ENCODE measurements at regions not wholly inside any gene's neighbourhood (a gene's known extent, or its start where the extent isn't known, plus 50 kb on each side); places are given as distances from the start of the nearest gene placed in this dataset.

DNA sequence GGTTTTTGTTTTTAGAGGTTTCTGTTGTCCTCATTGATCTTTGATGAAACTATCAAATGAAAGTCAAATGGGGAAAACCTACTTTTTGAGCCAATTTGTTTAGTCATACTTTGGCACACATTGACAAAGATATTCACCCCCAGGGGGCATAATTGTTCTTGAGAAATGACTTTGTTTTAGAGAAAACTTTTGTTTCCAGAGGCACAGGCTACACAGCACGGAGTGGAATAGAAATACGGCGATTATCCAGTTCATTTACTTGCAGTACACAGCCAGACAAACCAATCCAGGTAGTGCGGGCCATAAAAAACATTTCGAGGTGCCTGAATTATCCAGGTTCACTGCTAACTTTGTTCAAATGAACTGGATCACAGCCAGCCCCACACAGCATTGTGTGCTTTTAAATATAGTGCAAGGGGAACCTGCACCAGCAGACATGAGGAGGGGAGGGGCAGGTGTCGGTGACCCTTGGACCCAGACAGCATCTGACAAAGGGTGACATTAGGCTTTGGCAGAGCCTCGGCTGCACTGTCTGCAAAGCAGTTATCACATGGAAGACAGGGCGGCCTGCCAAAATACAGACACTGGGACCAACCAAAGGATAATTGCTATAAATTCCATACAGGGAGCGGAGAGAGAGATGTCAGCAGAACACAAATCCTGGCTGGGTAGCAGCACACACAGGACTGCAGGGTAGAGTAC, 179.6 kb upstream of the NOCT start:
- Histone ChIP-seq H4K20me1 (ENCODE audit: control insufficient read depth, extremely low read depth, insufficient read depth, low read length) (no peaks in the 10 kb centered on the region), H3K9me1 (ENCODE audit: control insufficient read depth, extremely low read depth, insufficient read depth, low read length) (no peaks in the 10 kb centered on the region), H3K79me2 (ENCODE audit: control insufficient read depth, insufficient read depth, low read length) (no peaks in the 10 kb centered on the region), H3K36me3 (ENCODE audit: control insufficient read depth in 2 of 2, extremely low read depth in 1 of 2, insufficient read depth in 2 of 2, low read length in 2 of 2) (no peaks in the 10 kb centered on the region), H3K4me2 (ENCODE audit: control insufficient read depth, extremely low read depth, insufficient read depth, low read depth, low read length) (peak overlapping the region; percentile 57), H3K9me3 (ENCODE audit: control insufficient read depth, low read depth, low read length) (no peaks in the 10 kb centered on the region), H3K27me3 (ENCODE audit: control insufficient read depth, extremely low read depth, insufficient read depth, low read length) (no peaks in the 10 kb centered on the region), H3K9ac (ENCODE audit: control insufficient read depth, extremely low read depth, insufficient read depth, low read length) (no peak overlapping the region), H3K4me3 (ENCODE audit: control insufficient read depth in 2 of 3, extremely low read depth in 1 of 3, insufficient read depth in 2 of 3, low read depth in 1 of 3, low read length in 3 of 3) (peak overlapping the region in 1 of 3 experiments; percentile 8), H3K27ac (ENCODE audit: control insufficient read depth, insufficient read depth, low read length) (no peak overlapping the region), H2AFZ (ENCODE audit: control insufficient read depth, low read length) (peak overlapping the region; percentile 42), H3K4me1 (ENCODE audit: control insufficient read depth, extremely low read depth, insufficient read depth, low read length) (peaks cover 7% of the 10 kb centered on the region)
- FAIRE-seq = peak; percentile 52
- dilution Hi-C loops (cut with MboI; ENCODE audit: extremely low pct_ligation_motif_present, low sequenced_read_pairs) = no loop called here
- DNase-seq (ENCODE audit: low read depth, low spot score) = no peak
- TF ChIP-seq, protein P1, sequence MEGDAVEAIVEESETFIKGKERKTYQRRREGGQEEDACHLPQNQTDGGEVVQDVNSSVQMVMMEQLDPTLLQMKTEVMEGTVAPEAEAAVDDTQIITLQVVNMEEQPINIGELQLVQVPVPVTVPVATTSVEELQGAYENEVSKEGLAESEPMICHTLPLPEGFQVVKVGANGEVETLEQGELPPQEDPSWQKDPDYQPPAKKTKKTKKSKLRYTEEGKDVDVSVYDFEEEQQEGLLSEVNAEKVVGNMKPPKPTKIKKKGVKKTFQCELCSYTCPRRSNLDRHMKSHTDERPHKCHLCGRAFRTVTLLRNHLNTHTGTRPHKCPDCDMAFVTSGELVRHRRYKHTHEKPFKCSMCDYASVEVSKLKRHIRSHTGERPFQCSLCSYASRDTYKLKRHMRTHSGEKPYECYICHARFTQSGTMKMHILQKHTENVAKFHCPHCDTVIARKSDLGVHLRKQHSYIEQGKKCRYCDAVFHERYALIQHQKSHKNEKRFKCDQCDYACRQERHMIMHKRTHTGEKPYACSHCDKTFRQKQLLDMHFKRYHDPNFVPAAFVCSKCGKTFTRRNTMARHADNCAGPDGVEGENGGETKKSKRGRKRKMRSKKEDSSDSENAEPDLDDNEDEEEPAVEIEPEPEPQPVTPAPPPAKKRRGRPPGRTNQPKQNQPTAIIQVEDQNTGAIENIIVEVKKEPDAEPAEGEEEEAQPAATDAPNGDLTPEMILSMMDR (optimal IDR thresholded peaks at IDR 0.05 in 1 of 3, IDR thresholded peaks at IDR 0.05 in 1 of 3, conservative IDR thresholded peaks at IDR 0.05 in 1 of 3; ENCODE audit: extremely low read depth in 1 of 3, insufficient read depth in 2 of 3, low read length in 3 of 3) = peak in 1 of 3 experiments; percentile 22
- no peak for TF ChIP-seq EZH2 (IDR thresholded peaks at IDR 0.05; ENCODE audit: low read length)

DNA sequence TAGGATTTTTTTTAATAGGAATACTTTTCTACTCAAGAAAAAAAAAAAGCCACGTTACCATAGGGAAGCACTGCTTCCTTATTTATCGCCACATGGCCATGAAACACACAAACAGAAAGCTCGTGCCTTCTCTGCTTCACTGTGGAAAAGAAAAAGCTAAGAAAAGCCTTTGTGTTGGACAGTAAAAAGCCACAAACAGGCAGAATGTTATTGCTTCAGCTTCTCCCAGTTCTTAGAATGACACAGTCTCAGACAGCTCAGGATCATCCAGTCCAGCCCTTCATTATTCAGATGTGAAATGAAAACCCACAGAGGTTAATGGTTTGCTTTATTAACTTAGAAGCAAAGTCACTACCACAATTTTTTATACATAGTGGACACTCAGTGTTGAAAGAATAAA, 181.6 kb upstream of the NOCT start:
- H3K36me3 ChIP-seq (ENCODE audit: control insufficient read depth in 2 of 2, extremely low read depth in 1 of 2, insufficient read depth in 2 of 2, low read length in 2 of 2) = no peaks in the 10 kb centered on the region
- no peaks in the 10 kb centered on the region for H3K27me3 ChIP-seq (ENCODE audit: control insufficient read depth, extremely low read depth, insufficient read depth, low read length)
- no peaks in the 10 kb centered on the region for H3K9me1 ChIP-seq (ENCODE audit: control insufficient read depth, extremely low read depth, insufficient read depth, low read length)
- FAIRE-seq (no peak), DNase-seq (ENCODE audit: low read depth, low spot score) (no peak)
- no peak overlapping the region for H3K4me2 ChIP-seq (ENCODE audit: control insufficient read depth, extremely low read depth, insufficient read depth, low read depth, low read length)
- H2AFZ ChIP-seq (ENCODE audit: control insufficient read depth, low read length) = no peak overlapping the region
- no peaks in the 10 kb centered on the region for H3K79me2 ChIP-seq (ENCODE audit: control insufficient read depth, insufficient read depth, low read length)
- H3K9ac ChIP-seq (ENCODE audit: control insufficient read depth, extremely low read depth, insufficient read depth, low read length) = no peak overlapping the region
- peaks cover 7% of the 10 kb centered on the region for H3K4me1 ChIP-seq (ENCODE audit: control insufficient read depth, extremely low read depth, insufficient read depth, low read length)
- no peaks in the 10 kb centered on the region for H3K9me3 ChIP-seq (ENCODE audit: control insufficient read depth, low read depth, low read length)
- no peak overlapping the region for H3K27ac ChIP-seq (ENCODE audit: control insufficient read depth, insufficient read depth, low read length)
- dilution Hi-C loops (cut with MboI; ENCODE audit: extremely low pct_ligation_motif_present, low sequenced_read_pairs) = no loop called here
- no peak overlapping the region for H3K4me3 ChIP-seq (ENCODE audit: control insufficient read depth in 2 of 3, extremely low read depth in 1 of 3, insufficient read depth in 2 of 3, low read depth in 1 of 3, low read length in 3 of 3)
- no peak for TF ChIP-seq EZH2 (IDR thresholded peaks at IDR 0.05; ENCODE audit: low read length)
- no peaks in the 10 kb centered on the region for H4K20me1 ChIP-seq (ENCODE audit: control insufficient read depth, extremely low read depth, insufficient read depth, low read length)

DNA sequence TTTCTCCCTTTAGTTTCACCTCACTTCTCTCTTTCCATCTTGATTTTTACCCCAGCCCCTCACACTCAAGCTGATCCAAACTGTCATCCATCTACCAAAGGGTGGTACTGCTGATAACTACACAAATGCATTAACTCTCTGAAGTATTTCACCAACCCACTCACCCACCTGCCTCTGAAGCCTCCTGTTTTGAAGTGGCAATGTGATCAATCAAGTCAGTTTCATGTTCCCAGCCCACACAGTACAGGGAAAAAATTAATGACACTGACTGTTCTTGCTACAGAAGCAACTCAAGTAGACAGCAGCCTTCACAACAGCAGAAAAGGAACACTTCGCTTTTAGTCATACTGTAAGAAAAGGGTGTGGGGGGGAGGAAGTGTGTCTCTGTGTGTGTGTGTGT, 183.0 kb upstream of the NOCT start:
- DNase-seq (ENCODE audit: low read depth, low spot score) = no peak
- H3K4me1 ChIP-seq (ENCODE audit: control insufficient read depth, extremely low read depth, insufficient read depth, low read length) = peaks cover 7% of the 10 kb centered on the region
- no peak overlapping the region for H3K4me3 ChIP-seq (ENCODE audit: control insufficient read depth in 2 of 3, extremely low read depth in 1 of 3, insufficient read depth in 2 of 3, low read depth in 1 of 3, low read length in 3 of 3)
- no peak overlapping the region for H2AFZ ChIP-seq (ENCODE audit: control insufficient read depth, low read length)
- H3K27ac ChIP-seq (ENCODE audit: control insufficient read depth, insufficient read depth, low read length) = no peak overlapping the region
- H3K27me3 ChIP-seq (ENCODE audit: control insufficient read depth, extremely low read depth, insufficient read depth, low read length) = no peaks in the 10 kb centered on the region
- no peaks in the 10 kb centered on the region for H3K79me2 ChIP-seq (ENCODE audit: control insufficient read depth, insufficient read depth, low read length)
- H3K9me3 ChIP-seq (ENCODE audit: control insufficient read depth, low read depth, low read length) = no peaks in the 10 kb centered on the region
- no peak for FAIRE-seq
- H3K4me2 ChIP-seq (ENCODE audit: control insufficient read depth, extremely low read depth, insufficient read depth, low read depth, low read length) = no peak overlapping the region
- dilution Hi-C loops (cut with MboI; ENCODE audit: extremely low pct_ligation_motif_present, low sequenced_read_pairs) = no loop called here
- no peaks in the 10 kb centered on the region for H4K20me1 ChIP-seq (ENCODE audit: control insufficient read depth, extremely low read depth, insufficient read depth, low read length)
- H3K9me1 ChIP-seq (ENCODE audit: control insufficient read depth, extremely low read depth, insufficient read depth, low read length) = no peaks in the 10 kb centered on the region
- no peak for TF ChIP-seq EZH2 (IDR thresholded peaks at IDR 0.05; ENCODE audit: low read length)
- TF ChIP-seq, protein P1 (optimal IDR thresholded peaks at IDR 0.05 in 1 of 3, IDR thresholded peaks at IDR 0.05 in 1 of 3, conservative IDR thresholded peaks at IDR 0.05 in 1 of 3; ENCODE audit: extremely low read depth in 1 of 3, insufficient read depth in 2 of 3, low read length in 3 of 3) = no peak
- H3K36me3 ChIP-seq (ENCODE audit: control insufficient read depth in 2 of 2, extremely low read depth in 1 of 2, insufficient read depth in 2 of 2, low read length in 2 of 2) = no peaks in the 10 kb centered on the region
- no peak overlapping the region for H3K9ac ChIP-seq (ENCODE audit: control insufficient read depth, extremely low read depth, insufficient read depth, low read length)
